ENCODE measurements at regions not wholly inside any gene's neighbourhood (a gene's known extent, or its start where the extent isn't known, plus 50 kb on each side); places are given as distances from the start of the nearest gene placed in this dataset.

DNA sequence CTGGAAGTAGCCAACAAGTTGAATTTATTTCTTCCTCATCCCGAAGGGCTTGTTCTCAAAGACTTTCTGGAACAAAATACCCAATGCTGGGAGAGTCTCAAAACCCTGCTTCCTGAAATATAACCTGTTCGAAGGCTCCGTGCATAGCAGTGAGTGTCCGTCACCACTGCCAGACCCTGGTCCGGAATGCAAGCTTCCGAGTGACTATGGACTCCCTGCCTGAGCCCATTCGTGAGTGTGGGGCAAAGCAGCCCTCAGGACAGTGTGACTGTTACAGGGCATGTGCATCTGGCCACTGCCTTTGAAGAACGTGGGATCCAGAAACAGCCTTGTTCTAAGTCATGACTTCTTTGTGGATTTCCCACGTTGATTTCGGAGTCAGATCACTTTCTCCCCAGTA lies 214.5 kb upstream of the IGF1R start:
- Histone ChIP-seq H3K9ac (ENCODE audit: low read length) (no peak overlapping the region), H3K36me3 (ENCODE audit: low read depth, low read length) (no peaks in the 10 kb centered on the region), H3K9me3 (ENCODE audit: low read length) (no peaks in the 10 kb centered on the region), H3K27ac (ENCODE audit: low read length) (no peak overlapping the region), H3K4me3 (ENCODE audit: low read length) (no peak overlapping the region), H3K9me2 (replicated peaks; ENCODE audit: low read length) (no peaks in the 10 kb centered on the region), H2AFZ (ENCODE audit: low read length) (no peak overlapping the region), H3K79me2 (ENCODE audit: low read length) (no peaks in the 10 kb centered on the region), H3K4me2 (ENCODE audit: low read length) (no peak overlapping the region), H3F3A (ENCODE audit: low read length, unreplicated experiment) (no peaks in the 10 kb centered on the region), H3K27me3 (ENCODE audit: low read length) (peaks cover 33% of the 10 kb centered on the region; the same call in 1 of the 2 replicates), H3K4me1 (ENCODE audit: insufficient read depth, low read length) (no peaks in the 10 kb centered on the region), H4K20me1 (ENCODE audit: low read length) (no peaks in the 10 kb centered on the region)
- TF ChIP-seq EZH2phosphoT487 (IDR thresholded peaks at IDR 0.05; ENCODE audit: borderline replicate concordance, low read length) (no peak), CTCF (conservative IDR thresholded peaks at IDR 0.05; ENCODE audit: low read depth, low read length) (no peak), EZH2 (IDR thresholded peaks at IDR 0.05; ENCODE audit: low read length, unreplicated experiment) (no peak)
- BruUV-seq (replicated peaks) = no TSS peak
- ATAC-seq (no peak), DNase-seq (no peak)
- intact Hi-C loops (cut with micrococcal nuclease) = no loop called here
- ChIA-PET POLR2A (ENCODE audit: unreplicated experiment) (no interaction called here), CTCF (no interaction called here)

GRCh38 chr15:98437752-98438151 lies 210.6 kb upstream of the IGF1R start:
- CTCF ChIA-PET = no interaction called here
- H3F3A ChIP-seq (ENCODE audit: low read length, unreplicated experiment) = no peaks in the 10 kb centered on the region
- intact Hi-C loops (cut with micrococcal nuclease) = no loop called here

GRCh38 chr15:98438326-98438725 lies 210.0 kb upstream of the IGF1R start:
- intact Hi-C loops (cut with micrococcal nuclease) = no loop called here
- no peak overlapping the region for H2AFZ ChIP-seq (ENCODE audit: low read length)
- H3K9me3 ChIP-seq (ENCODE audit: low read length) = no peaks in the 10 kb centered on the region
- H3K4me1 ChIP-seq (ENCODE audit: insufficient read depth, low read length) = peaks cover 8% of the 10 kb centered on the region
- no peak overlapping the region for H3K4me2 ChIP-seq (ENCODE audit: low read length)
- no peaks in the 10 kb centered on the region for H3K79me2 ChIP-seq (ENCODE audit: low read length)
- no peaks in the 10 kb centered on the region for H4K20me1 ChIP-seq (ENCODE audit: low read length)
- BruUV-seq (replicated peaks) = no TSS peak
- no peak overlapping the region for H3K27ac ChIP-seq (ENCODE audit: low read length)
- POLR2A ChIA-PET (ENCODE audit: unreplicated experiment) = no interaction called here
- H3K9me2 ChIP-seq (replicated peaks; ENCODE audit: low read length) = no peaks in the 10 kb centered on the region
- DNase-seq = no peak
- no peak overlapping the region for H3K9ac ChIP-seq (ENCODE audit: low read length)
- H3K27me3 ChIP-seq (ENCODE audit: low read length) = peaks cover 31% of the 10 kb centered on the region; the same call in 1 of the 2 replicates
- ATAC-seq = no peak
- no peaks in the 10 kb centered on the region for H3F3A ChIP-seq (ENCODE audit: low read length, unreplicated experiment)
- no peak overlapping the region for H3K4me3 ChIP-seq (ENCODE audit: low read length)
- CTCF ChIA-PET = no interaction called here
- H3K36me3 ChIP-seq (ENCODE audit: low read depth, low read length) = no peaks in the 10 kb centered on the region
- no peak for TF ChIP-seq EZH2phosphoT487 (IDR thresholded peaks at IDR 0.05; ENCODE audit: borderline replicate concordance, low read length)
- TF ChIP-seq CTCF (conservative IDR thresholded peaks at IDR 0.05; ENCODE audit: low read depth, low read length) = no peak
- TF ChIP-seq EZH2 (IDR thresholded peaks at IDR 0.05; ENCODE audit: low read length, unreplicated experiment) = no peak

More at GRCh38 chr15:98437752-98438151, 210.6 kb upstream of the IGF1R start:
- ATAC-seq (no peak), DNase-seq (no peak)
- H3K9me2 ChIP-seq (replicated peaks; ENCODE audit: low read length) = no peaks in the 10 kb centered on the region
- no peaks in the 10 kb centered on the region for H4K20me1 ChIP-seq (ENCODE audit: low read length)
- POLR2A ChIA-PET (ENCODE audit: unreplicated experiment) = no interaction called here
- H3K79me2 ChIP-seq (ENCODE audit: low read length) = no peaks in the 10 kb centered on the region
- H3K36me3 ChIP-seq (ENCODE audit: low read depth, low read length) = no peaks in the 10 kb centered on the region
- H3K4me3 ChIP-seq (ENCODE audit: low read length) = no peak overlapping the region
- no peaks in the 10 kb centered on the region for H3K9me3 ChIP-seq (ENCODE audit: low read length)
- TF ChIP-seq EZH2phosphoT487 (IDR thresholded peaks at IDR 0.05; ENCODE audit: borderline replicate concordance, low read length) = no peak
- TF ChIP-seq EZH2 (IDR thresholded peaks at IDR 0.05; ENCODE audit: low read length, unreplicated experiment) = no peak
- TF ChIP-seq CTCF (conservative IDR thresholded peaks at IDR 0.05; ENCODE audit: low read depth, low read length) = no peak
- peaks cover 33% of the 10 kb centered on the region; the same call in 1 of the 2 replicates for H3K27me3 ChIP-seq (ENCODE audit: low read length)
- H3K4me2 ChIP-seq (ENCODE audit: low read length) = no peak overlapping the region
- no peak overlapping the region for H2AFZ ChIP-seq (ENCODE audit: low read length)
- no peak overlapping the region for H3K9ac ChIP-seq (ENCODE audit: low read length)
- BruUV-seq (replicated peaks) = no TSS peak
- peaks cover 3% of the 10 kb centered on the region for H3K4me1 ChIP-seq (ENCODE audit: insufficient read depth, low read length)
- H3K27ac ChIP-seq (ENCODE audit: low read length) = no peak overlapping the region
